Activated T-cell treated with anti-CD3 and anti-CD28 coated beads, Interleukin-2, amount 50 U/mL, for 4 hours (primary cell): ENCODE measurements at regions not wholly inside any gene's neighbourhood (a gene's known extent, or its start where the extent isn't known, plus 50 kb on each side); places are given as distances from the start of the nearest gene placed in this dataset.
"Not testable (repeated sequence)": the region's sequence is repeated elsewhere in the genome, so short reads cannot be mapped to it uniquely, and the experiment has no call there.

Experiments used
- ATAC-seq, 2 donors: fragments of 200-7000 bp; cut with Tn5 transposase; one replicate each; pipeline ENCODE4 v1.10.0; 2021
- DNase-seq: peaks from one replicate; pipeline ENCODE4 v3.0.0-alpha.2; 2020
- H3K27me3 Mint-ChIP-seq: one replicate; pipeline ENCODE4 v1.8.0; 2021; ENCODE audit warnings: low read depth, mixed read lengths
- H3K36me3 Mint-ChIP-seq: one replicate; pipeline ENCODE4 v1.8.0; 2022; ENCODE audit warnings: mixed read lengths; ENCODE audit not compliant: insufficient read depth
- H3K4me1 Mint-ChIP-seq: one replicate; pipeline ENCODE4 v1.8.0; 2021; ENCODE audit warnings: low read depth, mixed read lengths
- H3K4me3 Mint-ChIP-seq: one replicate; pipeline ENCODE4 v1.8.0; 2021; ENCODE audit warnings: mild to moderate bottlenecking, moderate library complexity, mixed read lengths
- H3K9me3 Mint-ChIP-seq: one replicate; pipeline ENCODE4 v1.8.0; 2021; ENCODE audit warnings: mixed read lengths

DNA sequence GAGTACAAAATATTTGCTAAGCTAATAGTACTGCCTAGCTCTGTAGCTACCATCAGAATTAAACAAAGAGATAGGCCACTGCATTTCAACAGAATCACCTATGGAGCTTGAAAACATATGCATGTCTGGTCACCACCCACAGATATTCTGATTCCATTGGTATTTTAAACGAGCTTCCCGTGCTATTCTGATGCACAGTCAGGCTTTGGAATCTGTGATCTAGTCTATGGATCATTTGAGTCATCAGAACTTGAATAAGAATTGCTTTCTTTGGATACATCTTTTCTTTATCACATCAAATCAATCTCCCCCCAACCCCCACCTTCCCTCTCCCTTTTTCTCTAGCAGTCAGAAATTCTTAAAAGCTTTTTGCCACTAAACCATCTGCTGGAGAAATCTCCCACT is 124.7 kb downstream of the NPIPB5 start:
- ATAC-seq = no peak

DNA sequence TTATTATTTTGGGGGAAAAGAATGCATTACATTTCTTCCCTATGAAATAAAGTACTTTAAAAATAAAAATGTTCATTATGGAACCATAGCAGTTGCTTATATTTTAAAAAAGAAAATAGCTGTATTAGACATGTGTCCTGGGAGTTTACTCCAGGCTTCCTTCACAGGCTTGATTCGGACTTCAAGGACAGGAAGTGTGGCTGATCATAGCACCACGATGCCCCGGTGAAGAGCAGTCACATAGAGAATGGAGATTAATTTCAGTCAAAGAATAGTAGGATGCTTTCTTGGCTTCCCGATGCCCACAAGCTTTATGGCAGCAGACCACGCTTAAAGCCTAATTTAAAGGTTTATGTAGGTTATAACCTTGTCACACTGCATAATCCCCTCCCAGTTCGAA is 125.1 kb downstream of the NPIPB5 start:
- H3K4me3 Mint-ChIP-seq = no peak overlapping the region
- no peaks in the 10 kb centered on the region for H3K36me3 Mint-ChIP-seq
- ATAC-seq (no peak), DNase-seq (no peak)
- H3K27me3 Mint-ChIP-seq = peaks cover 6% of the 10 kb centered on the region
- H3K9me3 Mint-ChIP-seq = no peaks in the 10 kb centered on the region
- no peaks in the 10 kb centered on the region for H3K4me1 Mint-ChIP-seq

More for the DNA sequence above, 124.7 kb downstream of the NPIPB5 start:
- Mint-ChIP-seq H3K4me1 (no peaks in the 10 kb centered on the region), H3K36me3 (no peaks in the 10 kb centered on the region), H3K4me3 (no peak overlapping the region), H3K9me3 (no peaks in the 10 kb centered on the region), H3K27me3 (peaks cover 6% of the 10 kb centered on the region)
- DNase-seq = no peak

DNA sequence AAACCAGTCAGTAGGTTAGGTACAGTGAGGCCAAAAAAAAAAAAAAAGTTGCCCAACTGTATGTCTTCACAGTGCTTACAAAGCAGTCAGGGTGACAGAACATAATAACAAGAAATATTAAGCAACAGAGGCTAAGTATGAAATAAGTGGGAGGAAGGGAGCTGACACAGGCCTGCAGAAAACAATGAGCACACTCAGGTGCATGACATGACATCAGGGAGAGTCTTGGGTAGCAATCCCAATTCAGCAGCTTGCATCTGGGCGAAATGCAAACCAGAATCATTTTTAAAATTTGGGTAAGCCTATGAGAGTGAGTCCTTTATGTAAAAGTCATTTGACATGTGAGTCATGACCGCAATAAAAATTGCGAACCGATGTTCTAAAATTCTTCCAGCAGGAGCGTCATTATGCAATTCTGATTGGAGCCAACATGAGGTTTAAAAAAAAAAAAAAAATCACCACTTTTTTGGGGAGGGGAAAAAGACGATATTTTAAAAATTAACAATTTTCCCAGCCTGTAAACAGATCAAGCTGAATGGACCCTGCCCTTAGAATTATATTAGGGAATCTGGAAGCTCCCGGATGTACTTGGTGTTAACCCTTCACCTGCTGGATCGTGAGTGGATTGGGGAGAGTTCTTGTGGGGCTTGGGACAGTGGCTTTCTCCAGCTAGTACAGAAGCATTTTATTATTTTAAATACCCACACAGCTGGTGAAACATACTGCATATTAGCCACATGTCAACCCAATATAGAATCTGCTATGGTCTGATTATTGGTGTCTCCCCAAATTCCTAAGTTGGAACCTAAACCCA is 127.9 kb downstream of the NPIPB5 start:
- Mint-ChIP-seq H3K4me1 (no peaks in the 10 kb centered on the region), H3K4me3 (no peak overlapping the region)
- no peak for ATAC-seq

DNA sequence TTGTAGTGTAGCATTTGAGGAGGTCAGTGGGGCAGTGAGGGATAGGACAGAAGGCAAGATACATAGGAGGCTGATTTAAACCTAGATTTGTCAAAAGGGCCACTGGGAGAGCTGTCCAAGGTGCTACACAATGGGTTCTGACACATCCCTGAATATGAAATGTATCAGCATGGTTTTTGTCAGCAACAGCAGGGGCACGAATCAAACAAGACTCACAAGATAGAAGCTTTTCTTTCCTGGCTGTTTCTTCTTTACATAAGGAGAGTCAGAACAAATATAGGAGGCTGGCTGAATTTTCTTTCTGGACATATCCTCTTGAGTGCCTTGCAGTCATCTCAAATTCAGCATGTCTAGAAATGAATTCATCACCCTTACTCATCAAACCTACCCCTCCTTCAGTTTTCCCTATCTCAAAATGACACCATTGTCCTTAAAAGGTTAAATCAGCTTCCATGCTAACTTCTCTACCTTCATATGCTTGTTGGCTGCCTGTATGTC is 130.5 kb downstream of the NPIPB5 start:
- no peak overlapping the region for H3K4me3 Mint-ChIP-seq
- DNase-seq (no peak), ATAC-seq (no peak)

More for the DNA sequence above, 127.9 kb downstream of the NPIPB5 start:
- Mint-ChIP-seq H3K27me3 (peaks cover 3% of the 10 kb centered on the region), H3K36me3 (no peaks in the 10 kb centered on the region), H3K9me3 (no peaks in the 10 kb centered on the region)
- DNase-seq = no peak

DNA sequence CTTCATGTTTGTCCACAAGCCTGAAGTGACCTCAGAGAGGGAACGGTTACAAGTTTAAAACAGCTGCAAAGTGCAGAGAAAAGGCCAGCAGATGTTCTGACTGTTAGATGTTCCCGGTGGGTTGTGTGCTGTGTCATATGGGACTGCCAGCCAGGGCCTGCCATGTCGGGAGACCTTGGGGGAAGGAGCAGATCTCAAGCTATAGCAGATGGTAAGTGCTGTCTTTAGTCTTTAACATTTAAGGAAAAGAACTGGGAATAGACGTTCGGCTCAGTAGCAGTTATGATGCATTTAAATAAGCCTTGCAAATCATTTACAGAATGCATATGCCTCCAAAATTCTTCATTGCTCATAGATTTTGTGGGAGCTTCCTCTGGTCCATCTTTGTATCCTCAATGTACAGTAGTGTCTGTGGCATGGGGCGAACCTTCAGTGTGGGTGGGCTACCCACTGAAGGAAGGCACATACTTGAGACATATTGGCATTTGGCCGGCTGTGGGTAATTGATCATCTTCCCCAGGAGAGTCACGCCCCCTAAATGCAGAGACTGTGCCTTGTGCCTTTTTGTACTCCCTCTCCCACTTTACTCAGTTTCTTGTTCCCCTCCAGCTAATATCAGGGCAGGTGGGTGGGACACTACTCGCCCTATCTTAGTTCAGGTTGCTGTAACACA is 131.9 kb downstream of the NPIPB5 start:
- H3K4me3 Mint-ChIP-seq = no peak overlapping the region
- no peaks in the 10 kb centered on the region for H3K4me1 Mint-ChIP-seq
- ATAC-seq (no peak), DNase-seq (no peak)
- H3K36me3 Mint-ChIP-seq = no peaks in the 10 kb centered on the region
- H3K27me3 Mint-ChIP-seq = no peaks in the 10 kb centered on the region
- H3K9me3 Mint-ChIP-seq = no peaks in the 10 kb centered on the region

More for the DNA sequence above, 130.5 kb downstream of the NPIPB5 start:
- H3K36me3 Mint-ChIP-seq = no peaks in the 10 kb centered on the region
- H3K27me3 Mint-ChIP-seq = no peaks in the 10 kb centered on the region
- no peaks in the 10 kb centered on the region for H3K9me3 Mint-ChIP-seq
- no peaks in the 10 kb centered on the region for H3K4me1 Mint-ChIP-seq

DNA sequence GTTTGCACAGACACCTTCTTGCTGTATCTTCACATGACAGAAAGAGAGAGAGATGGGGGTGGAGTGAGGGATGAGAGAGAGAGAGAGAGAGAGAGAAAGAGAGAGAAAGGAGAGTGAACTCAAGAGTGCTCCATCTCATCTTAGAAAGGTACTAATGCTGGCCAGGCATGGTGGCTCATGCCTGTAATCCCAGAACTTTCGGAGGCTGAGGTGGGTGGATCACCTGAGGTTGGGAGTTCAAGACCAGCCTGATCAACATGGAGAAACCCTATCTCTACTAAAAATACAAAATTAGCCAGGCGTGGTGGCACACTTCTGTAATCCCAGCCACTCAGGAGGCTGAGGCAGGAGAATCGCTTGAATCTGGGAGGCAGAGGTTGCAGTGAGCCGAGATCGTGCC is 132.5 kb downstream of the NPIPB5 start:
- H3K4me3 Mint-ChIP-seq, DNase-seq, H3K27me3 Mint-ChIP-seq, H3K9me3 Mint-ChIP-seq, H3K4me1 Mint-ChIP-seq, ATAC-seq, H3K36me3 Mint-ChIP-seq: not testable (repeated sequence)

DNA sequence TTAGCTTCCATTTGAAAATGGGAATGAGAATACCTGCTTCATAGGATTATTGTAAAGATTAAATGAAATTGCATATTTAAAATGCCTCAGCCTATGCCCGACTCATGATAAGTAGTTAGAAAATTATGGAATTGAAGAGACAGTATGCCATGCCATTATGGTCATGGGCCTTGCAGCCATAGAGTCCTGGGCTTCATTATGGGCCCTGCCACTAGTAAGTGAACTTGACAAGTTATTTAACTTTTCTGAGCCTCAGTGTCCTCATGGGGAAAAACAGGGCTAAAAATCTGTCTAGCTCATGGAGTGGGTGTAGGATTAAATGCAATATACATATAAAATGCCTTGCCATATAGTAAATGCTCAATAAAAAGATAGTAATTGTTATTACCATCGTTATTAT is 133.2 kb downstream of the NPIPB5 start:
- Mint-ChIP-seq H3K4me1 (no peaks in the 10 kb centered on the region), H3K4me3 (no peak overlapping the region), H3K27me3 (no peaks in the 10 kb centered on the region), H3K9me3 (no peaks in the 10 kb centered on the region), H3K36me3 (no peaks in the 10 kb centered on the region)
- ATAC-seq = no peak
- no peak for DNase-seq

DNA sequence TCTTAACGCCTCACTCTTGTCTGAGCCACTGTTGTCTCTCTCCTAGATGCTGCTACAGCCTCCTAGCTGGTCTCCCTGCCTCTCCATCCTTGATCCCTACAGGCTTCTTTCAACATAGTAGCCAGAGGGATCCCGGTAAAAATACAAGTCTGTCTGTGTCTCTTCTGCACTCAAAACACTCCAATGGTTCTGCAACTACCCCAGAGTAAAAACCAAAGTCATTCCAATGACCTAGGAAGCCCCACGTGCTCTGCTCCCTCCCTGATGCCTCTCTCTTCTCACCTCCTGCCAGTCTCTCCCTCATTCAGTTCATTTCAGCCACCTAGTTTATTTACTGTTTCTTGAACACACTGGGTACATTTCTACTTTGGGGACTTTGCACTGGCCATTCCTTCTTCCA is 135.2 kb downstream of the NPIPB5 start:
- no peak overlapping the region for H3K4me3 Mint-ChIP-seq
- no peaks in the 10 kb centered on the region for H3K4me1 Mint-ChIP-seq
- no peaks in the 10 kb centered on the region for H3K36me3 Mint-ChIP-seq
- no peaks in the 10 kb centered on the region for H3K27me3 Mint-ChIP-seq
- ATAC-seq (no peak), DNase-seq (no peak)
- H3K9me3 Mint-ChIP-seq = no peaks in the 10 kb centered on the region

DNA sequence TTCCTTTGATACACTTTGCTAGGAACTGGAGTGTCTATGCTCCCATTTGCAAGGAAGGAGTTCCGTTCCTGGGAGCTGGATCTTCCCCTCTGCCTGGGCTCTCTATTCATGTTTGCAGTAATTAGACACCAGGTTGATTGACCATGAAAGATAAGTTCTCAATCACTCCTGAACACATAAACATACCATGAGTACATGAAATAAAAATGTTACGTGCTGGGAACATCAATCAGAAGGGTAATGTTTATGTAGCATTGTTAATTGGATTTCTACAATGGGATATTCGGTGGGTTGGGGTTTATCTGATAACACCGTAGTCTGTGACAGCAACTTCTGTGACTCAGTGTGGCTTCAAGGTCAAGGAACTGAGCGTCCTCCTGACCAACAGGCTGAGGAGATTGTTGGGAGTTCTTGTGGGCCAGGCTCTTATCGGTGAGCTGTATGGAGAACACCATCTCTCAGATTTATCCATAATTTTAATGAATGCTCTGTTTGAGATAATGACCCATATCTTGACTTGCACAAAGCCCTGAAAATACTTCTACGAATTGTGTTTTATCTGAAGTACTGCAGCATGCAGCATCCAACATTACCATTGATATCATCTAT is 136.4 kb downstream of the NPIPB5 start:
- H3K27me3 Mint-ChIP-seq = peaks cover 4% of the 10 kb centered on the region
- ATAC-seq = no peak
- H3K4me1 Mint-ChIP-seq = no peaks in the 10 kb centered on the region
- H3K4me3 Mint-ChIP-seq = no peak overlapping the region
- H3K9me3 Mint-ChIP-seq = no peaks in the 10 kb centered on the region
- no peak for DNase-seq
- H3K36me3 Mint-ChIP-seq = no peaks in the 10 kb centered on the region

DNA sequence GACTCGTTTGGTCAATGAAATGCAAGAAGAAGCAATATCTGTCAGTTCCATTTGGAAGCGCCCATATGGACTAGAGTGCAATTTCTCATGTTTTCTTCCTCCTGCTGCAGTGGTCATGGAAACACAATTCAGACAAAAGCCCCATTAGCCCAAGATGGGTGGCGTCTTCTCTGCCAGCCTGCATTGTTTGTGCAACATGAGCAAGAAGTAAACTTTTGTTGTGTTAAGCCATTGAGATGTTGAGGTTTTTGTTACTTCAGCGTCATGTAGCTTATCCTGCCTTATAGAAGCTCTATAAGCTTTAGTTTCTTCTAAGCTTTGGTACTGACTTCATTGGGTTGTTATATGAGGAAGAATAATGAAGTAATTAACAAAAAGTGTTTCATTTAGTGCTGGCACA is 137.4 kb downstream of the NPIPB5 start:
- peaks cover 4% of the 10 kb centered on the region for H3K27me3 Mint-ChIP-seq
- DNase-seq = no peak
- no peak for ATAC-seq

DNA sequence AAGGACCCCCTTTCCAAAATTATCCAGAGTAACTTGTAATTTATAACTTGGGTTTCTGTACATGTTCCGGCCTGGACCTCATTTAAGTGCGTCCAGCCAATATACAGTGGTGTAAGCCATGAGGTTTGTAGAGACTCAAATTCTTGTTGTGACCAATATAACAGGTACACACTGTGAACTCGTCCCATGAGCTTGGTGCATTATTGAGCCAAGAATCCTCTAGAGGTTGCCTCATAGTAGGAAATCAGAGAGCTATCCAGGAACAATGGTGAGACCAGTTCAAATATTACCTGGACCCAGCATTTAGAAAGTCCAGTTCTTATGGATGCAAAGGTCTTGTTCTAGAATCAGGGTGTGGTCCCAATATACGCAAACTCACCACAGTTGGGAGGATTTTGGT is 138.2 kb downstream of the NPIPB5 start:
- Mint-ChIP-seq H3K4me1 (no peaks in the 10 kb centered on the region), H3K4me3 (no peak overlapping the region), H3K27me3 (peaks cover 8% of the 10 kb centered on the region), H3K9me3 (no peaks in the 10 kb centered on the region), H3K36me3 (no peaks in the 10 kb centered on the region)
- ATAC-seq (no peak), DNase-seq (no peak)

More for the DNA sequence above, 137.4 kb downstream of the NPIPB5 start:
- H3K9me3 Mint-ChIP-seq = no peaks in the 10 kb centered on the region
- H3K36me3 Mint-ChIP-seq = no peaks in the 10 kb centered on the region
- H3K4me1 Mint-ChIP-seq = no peaks in the 10 kb centered on the region
- H3K4me3 Mint-ChIP-seq = no peak overlapping the region

DNA sequence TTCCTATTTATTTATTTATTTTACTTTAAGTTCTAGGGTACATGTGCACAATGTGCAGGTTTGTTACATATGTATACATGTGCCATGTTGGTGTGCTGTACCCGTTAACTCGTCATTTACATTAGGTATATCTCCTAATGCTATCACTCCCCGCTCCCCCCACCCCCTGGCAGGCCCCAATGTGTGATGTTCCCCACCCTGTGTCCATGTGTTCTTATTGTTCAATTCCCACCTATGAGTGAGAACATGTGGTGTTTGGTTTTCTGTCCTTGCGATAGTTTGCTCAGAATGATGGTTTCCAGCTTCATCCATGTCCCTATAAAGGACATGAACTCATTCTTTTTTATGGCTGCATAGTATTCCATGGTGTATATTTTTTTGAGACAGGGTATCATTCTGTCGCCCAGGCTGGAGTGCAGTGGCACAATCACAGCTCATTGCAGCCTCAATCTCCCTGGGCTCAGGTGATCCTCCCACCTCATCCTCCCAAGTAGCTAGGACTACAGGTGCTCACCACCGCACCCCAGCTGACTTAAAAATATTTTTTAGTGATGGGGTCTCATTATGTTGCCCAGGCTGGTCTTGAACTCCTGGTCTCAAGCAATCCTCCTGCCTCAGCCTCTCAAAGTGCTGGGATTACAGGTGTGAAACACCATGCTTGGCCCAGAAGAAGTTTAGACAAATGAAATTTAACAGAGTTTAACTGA is 140.6 kb downstream of the NPIPB5 start:
- DNase-seq, H3K4me1 Mint-ChIP-seq, H3K9me3 Mint-ChIP-seq, H3K4me3 Mint-ChIP-seq, H3K36me3 Mint-ChIP-seq, ATAC-seq: not testable (repeated sequence)
- peaks cover 16% of the 10 kb centered on the region for H3K27me3 Mint-ChIP-seq

DNA sequence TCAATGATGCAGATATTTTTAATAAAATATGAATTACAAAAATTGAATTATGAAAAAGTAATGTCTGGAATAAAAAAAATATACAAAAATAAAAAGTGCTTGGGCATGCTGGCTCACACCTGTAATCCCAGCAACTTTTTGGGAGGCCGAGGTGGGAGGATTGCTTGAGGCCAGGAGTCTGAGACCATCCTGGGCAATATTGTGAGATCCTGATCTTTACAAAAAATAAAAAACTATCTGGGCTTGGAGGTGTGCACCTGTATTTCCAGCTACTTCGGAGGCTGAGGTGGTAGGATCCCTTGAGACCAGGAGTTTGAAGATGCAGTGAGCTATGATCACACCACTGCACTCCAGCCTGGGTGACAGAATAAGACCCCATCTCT is 141.8 kb downstream of the NPIPB5 start:
- Mint-ChIP-seq H3K36me3 (no peaks in the 10 kb centered on the region), H3K4me1 (no peaks in the 10 kb centered on the region), H3K27me3 (peaks cover 16% of the 10 kb centered on the region), H3K4me3 (no peak overlapping the region), H3K9me3 (no peaks in the 10 kb centered on the region)
- ATAC-seq = no peak
- DNase-seq = no peak

DNA sequence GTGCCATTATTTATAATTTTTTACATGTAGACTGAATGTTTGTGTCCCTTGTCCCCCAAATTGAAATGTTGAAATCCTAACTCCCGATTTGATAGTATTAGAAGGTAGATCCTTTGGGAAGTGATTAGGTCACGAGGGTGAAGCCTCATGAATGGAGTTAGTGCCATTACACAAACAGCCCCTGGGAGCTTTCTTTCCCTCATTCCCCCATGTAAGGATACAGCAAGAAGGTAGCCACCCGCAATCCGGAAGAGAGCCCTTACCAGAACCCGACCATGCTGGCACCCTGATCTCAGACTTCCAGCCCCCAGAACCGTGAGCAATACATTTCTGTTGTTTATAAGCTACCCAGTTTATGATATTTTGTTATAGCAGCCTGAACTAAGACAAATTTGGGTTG is 143.2 kb downstream of the NPIPB5 start:
- DNase-seq (no peak), ATAC-seq (no peak)
- Mint-ChIP-seq H3K4me3 (no peak overlapping the region), H3K27me3 (peaks cover 16% of the 10 kb centered on the region), H3K36me3 (no peaks in the 10 kb centered on the region), H3K4me1 (no peaks in the 10 kb centered on the region), H3K9me3 (no peaks in the 10 kb centered on the region)
